Suprapubic skin (tissue), 4 donors: ENCODE measurements at regions not wholly inside any gene's neighbourhood (a gene's known extent, or its start where the extent isn't known, plus 50 kb on each side); places are given as distances from the start of the nearest gene placed in this dataset.

ENCODE experiments used
- DNase-seq, 2 donors: peaks; one replicate each; pipeline ENCODE4 v3.0.0-alpha.2; 2019; ENCODE audit warnings: low spot score in 2 of 2
- H3K27ac ChIP-seq: fragments of 200-600 bp; sonication (generic); one replicate; pipeline ENCODE4 v1.5.1; 2019
- H3K27me3 ChIP-seq: fragments of 200-600 bp; sonication (generic); one replicate; pipeline ENCODE4 v1.5.1; 2019
- H3K36me3 ChIP-seq: fragments of 200-600 bp; sonication (generic); one replicate; pipeline ENCODE4 v1.5.1; 2019
- H3K4me1 ChIP-seq: fragments of 200-600 bp; sonication (generic); one replicate; pipeline ENCODE4 v1.5.1; 2019
- H3K4me3 ChIP-seq: fragments of 200-600 bp; sonication (generic); one replicate; pipeline ENCODE4 v1.5.1; 2019; ENCODE audit warnings: mild to moderate bottlenecking
- H3K9me3 ChIP-seq: fragments of 200-600 bp; sonication (generic); one replicate; pipeline ENCODE4 v1.5.1; 2019
- CTCF ChIP-seq, 2 donors: fragments of 200-600 bp in 1 of 2; fragments of 450-650 bp in 1 of 2; sonication (generic) in 1 of 2; IDR thresholded peaks; one replicate each; pipeline ENCODE4 v1.5.1; 2016 to 2019; ENCODE audit warnings: antibody characterized with exemption in 2 of 2, mild to moderate bottlenecking in 1 of 2, moderate library complexity in 1 of 2
- EP300 ChIP-seq: sonication (generic); formaldehyde crosslinking; IDR thresholded peaks from one replicate; pipeline ENCODE4 v1.6.1; 2017; ENCODE audit warnings: antibody characterized with exemption
- POLR2A ChIP-seq, 2 donors: fragments of 450-650 bp; IDR thresholded peaks; one replicate each; pipeline ENCODE4 v1.6.1; 2017; ENCODE audit warnings: antibody characterized with exemption in 2 of 2, mild to moderate bottlenecking in 2 of 2, moderate library complexity in 2 of 2
- POLR2AphosphoS5 ChIP-seq, 3 donors: sonication (generic); formaldehyde crosslinking; IDR thresholded peaks; one replicate each; pipeline ENCODE4 v1.6.1; 2017; ENCODE audit warnings: antibody characterized with exemption in 3 of 3
- WGBS: methylation state at CpG from one replicate; pipeline ENCODE4 v1.1.5; 2018; 5-methylcytosine and 5-hydroxymethylcytosine counted together

GRCh38 chr3:101061312-101061711, 68.1 kb upstream of the ABI3BP start:
- Histone ChIP-seq H3K27me3 (no peaks in the 10 kb centered on the region), H3K4me1 (peaks cover 12% of the 10 kb centered on the region), H3K9me3 (peaks cover 10% of the 10 kb centered on the region), H3K4me3 (no peak overlapping the region), H3K27ac (no peak overlapping the region), H3K36me3 (no peaks in the 10 kb centered on the region)
- TF ChIP-seq POLR2AphosphoS5 (IDR thresholded peaks at IDR 0.05), result no peak
- TF ChIP-seq CTCF (IDR thresholded peaks at IDR 0.05), result no peak
- TF ChIP-seq POLR2A (IDR thresholded peaks at IDR 0.05), result no peak
- no peak for TF ChIP-seq EP300
- WGBS, result 35% methylated on average over 1 of the region's 1 CpG
- DNase-seq, result no peak

- no peaks in the 10 kb centered on the region for H3K36me3 ChIP-seq
- 91% methylated on average over 4 of the region's 4 CpGs for WGBS
- no peaks in the 10 kb centered on the region for H3K4me1 ChIP-seq
- no peaks in the 10 kb centered on the region for H3K27me3 ChIP-seq
- DNase-seq, result no peak
- H3K4me3 ChIP-seq, result no peak overlapping the region
- no peaks in the 10 kb centered on the region for H3K9me3 ChIP-seq
- H3K27ac ChIP-seq, result no peak overlapping the region
- TF ChIP-seq POLR2AphosphoS5 (IDR thresholded peaks at IDR 0.05) (no peak), EP300 (no peak), POLR2A (IDR thresholded peaks at IDR 0.05) (no peak), CTCF (IDR thresholded peaks at IDR 0.05) (no peak)
Observed at GRCh38 chr3:101050866-101051265, 57.6 kb upstream of the ABI3BP start.

GRCh38 chr3:101050046-101050445, 56.8 kb upstream of the ABI3BP start:
- Histone ChIP-seq H3K36me3 (no peaks in the 10 kb centered on the region), H3K4me1 (no peaks in the 10 kb centered on the region), H3K4me3 (no peak overlapping the region), H3K27me3 (no peaks in the 10 kb centered on the region), H3K27ac (no peak overlapping the region), H3K9me3 (no peaks in the 10 kb centered on the region)
- TF ChIP-seq CTCF (IDR thresholded peaks at IDR 0.05) (no peak), EP300 (no peak), POLR2AphosphoS5 (IDR thresholded peaks at IDR 0.05) (no peak), POLR2A (IDR thresholded peaks at IDR 0.05) (no peak)
- DNase-seq, result no peak
- 88% methylated on average over 5 of the region's 5 CpGs for WGBS

GRCh38 chr3:101049532-101049931, 56.3 kb upstream of the ABI3BP start:
- Histone ChIP-seq H3K9me3 (no peaks in the 10 kb centered on the region), H3K4me1 (no peaks in the 10 kb centered on the region)
- TF ChIP-seq POLR2AphosphoS5 (IDR thresholded peaks at IDR 0.05), result no peak
- no peak for TF ChIP-seq POLR2A (IDR thresholded peaks at IDR 0.05)
- TF ChIP-seq CTCF (IDR thresholded peaks at IDR 0.05), result no peak
- TF ChIP-seq EP300, result no peak

GRCh38 chr3:101043687-101044078, 50.5 kb upstream of the ABI3BP start:
- Histone ChIP-seq H3K36me3 (no peaks in the 10 kb centered on the region), H3K27ac (no peak overlapping the region), H3K4me1 (peaks cover 9% of the 10 kb centered on the region), H3K9me3 (no peaks in the 10 kb centered on the region), H3K27me3 (no peaks in the 10 kb centered on the region), H3K4me3 (no peak overlapping the region)
- no peak for DNase-seq
- TF ChIP-seq POLR2AphosphoS5 (IDR thresholded peaks at IDR 0.05) (no peak), CTCF (IDR thresholded peaks at IDR 0.05) (no peak), EP300 (no peak), POLR2A (IDR thresholded peaks at IDR 0.05) (no peak)
- 64% methylated on average over 2 of the region's 2 CpGs for WGBS

More at GRCh38 chr3:101049532-101049931, 56.3 kb upstream of the ABI3BP start:
- DNase-seq, result no peak
- Histone ChIP-seq H3K27ac (no peak overlapping the region), H3K36me3 (no peaks in the 10 kb centered on the region), H3K4me3 (no peak overlapping the region), H3K27me3 (no peaks in the 10 kb centered on the region)
